IMR-90 (cell line): ENCODE measurements at regions not wholly inside any gene's neighbourhood (a gene's known extent, or its start where the extent isn't known, plus 50 kb on each side); places are given as distances from the start of the nearest gene placed in this dataset.

Experiments
- ATAC-seq: fragments of 200-7000 bp; cut with Tn5 transposase; 2 replicates; pipeline ENCODE4 v1.9.1; 2020; ENCODE audit warnings: low read depth, mild to moderate bottlenecking, moderate library complexity
- BruUV-seq: library from RNA; stranded (reverse); fragments of 400-500 nt; replicated peaks from 2 replicates; lab custom pipeline; 2021; lab: Mats Ljungman, UMichigan
- CTCF ChIA-PET: fragments of 300-600 bp; formaldehyde crosslinking; extraction: SDS; loops from one replicate; lab custom pipeline; 2021; ENCODE audit warnings: antibody characterized with exemption; lab: Yijun Ruan, JAX
- POLR2A ChIA-PET: fragments of 300-600 bp; sonication (Branson Sonifier 250); formaldehyde crosslinking; loops from one replicate; lab custom pipeline; 2022; ENCODE audit warnings: antibody characterized with exemption; ENCODE audit not compliant: unreplicated experiment; lab: Charles Lee
- DNase-seq: peaks from one replicate; pipeline ENCODE4 v3.0.0; 2013
- H2AFZ ChIP-seq: replicated peaks from 2 replicates; pipeline ENCODE3; 2013; ENCODE audit warnings: low read length, mild to moderate bottlenecking; ENCODE audit not compliant: poor library complexity
- H2AK5ac ChIP-seq: 2 replicates; pipeline ENCODE4 v1.6.1; 2013; ENCODE audit warnings: low read depth, low read length, inconsistent platforms
- H2AK9ac ChIP-seq: replicated peaks from 2 replicates; pipeline ENCODE3; 2013; ENCODE audit warnings: mild to moderate bottlenecking, low read depth, low read length, moderate library complexity; ENCODE audit not compliant: poor library complexity
- H2BK120ac ChIP-seq: 2 replicates; pipeline ENCODE4 v1.6.1; 2013; ENCODE audit warnings: low read depth, low read length, inconsistent platforms
- H2BK15ac ChIP-seq: 3 replicates; pipeline ENCODE4 v1.6.1; 2013; ENCODE audit warnings: low read depth, low read length, inconsistent platforms
- H2BK20ac ChIP-seq: 2 replicates; pipeline ENCODE4 v1.6.1; 2013; ENCODE audit warnings: low read depth, mild to moderate bottlenecking, inconsistent platforms, low read length, moderate library complexity
- H2BK5ac ChIP-seq: 2 replicates; pipeline ENCODE4 v1.6.1; 2013; ENCODE audit warnings: mild to moderate bottlenecking, low read depth, low read length, inconsistent platforms; ENCODE audit not compliant: poor library complexity, severe bottlenecking
- H3K14ac ChIP-seq: replicated peaks from 2 replicates; pipeline ENCODE4 v1.6.1; 2013; ENCODE audit warnings: low read depth, low read length, inconsistent platforms
- H3K18ac ChIP-seq: 2 replicates; pipeline ENCODE4 v1.6.1; 2013; ENCODE audit warnings: low read depth, low read length, control low read depth
- H3K23ac ChIP-seq: 2 replicates; pipeline ENCODE4 v1.6.1; 2013; ENCODE audit warnings: low read depth, low read length, inconsistent platforms
- H3K27ac ChIP-seq: 2 replicates; pipeline ENCODE4 v1.5.1; 2013; ENCODE audit warnings: mild to moderate bottlenecking, control low read depth, low read length; ENCODE audit not compliant: insufficient read depth
- H3K27me3 ChIP-seq: 2 replicates; pipeline ENCODE4 v1.6.1; 2013; ENCODE audit warnings: low read length; ENCODE audit not compliant: control insufficient read depth, insufficient read depth
- H3K36me3 ChIP-seq: 2 replicates; pipeline ENCODE4 v1.6.1; 2013; ENCODE audit warnings: low read length, mixed read lengths; ENCODE audit not compliant: control insufficient read depth, insufficient read depth
- H3K4ac ChIP-seq: 2 replicates; pipeline ENCODE4 v1.6.1; 2013; ENCODE audit warnings: low read depth, low read length, inconsistent platforms
- H3K4me1 ChIP-seq: 2 replicates; pipeline ENCODE4 v1.6.1; 2013; ENCODE audit warnings: low read length, mixed read lengths; ENCODE audit not compliant: control insufficient read depth, insufficient read depth
- H3K4me2 ChIP-seq: 2 replicates; pipeline ENCODE4 v1.6.1; 2013; ENCODE audit warnings: low read depth, mild to moderate bottlenecking, control low read depth, low read length, moderate library complexity
- H3K4me3 ChIP-seq: 2 replicates; pipeline ENCODE4 v1.5.1; 2013; ENCODE audit warnings: low read depth, mild to moderate bottlenecking, control low read depth, low read length, moderate library complexity; ENCODE audit not compliant: insufficient read depth
- H3K56ac ChIP-seq: 2 replicates; pipeline ENCODE4 v1.6.1; 2013; ENCODE audit warnings: low read length, inconsistent platforms; ENCODE audit not compliant: insufficient read depth; ENCODE audit errors: extremely low read depth
- H3K79me1 ChIP-seq, 2 experiments: 2 replicates each; pipeline ENCODE4 v1.6.1; 2013; ENCODE audit warnings: low read length in 2 of 2, inconsistent platforms in 1 of 2, low read depth in 1 of 2
- H3K9ac ChIP-seq: 2 replicates; pipeline ENCODE4 v1.6.1; 2013; ENCODE audit warnings: low read depth, low read length, control low read depth
- H3K9me1 ChIP-seq: 2 replicates; pipeline ENCODE4 v1.6.1; 2013; ENCODE audit warnings: low read length, inconsistent platforms; ENCODE audit not compliant: insufficient read depth
- H3K9me3 ChIP-seq: 2 replicates; pipeline ENCODE4 v1.6.1; 2013; ENCODE audit warnings: low read length; ENCODE audit not compliant: control insufficient read depth, insufficient read depth
- H4K20me1 ChIP-seq: 2 replicates; pipeline ENCODE4 v1.6.1; 2013; ENCODE audit warnings: low read length, inconsistent platforms; ENCODE audit not compliant: insufficient read depth
- H4K5ac ChIP-seq: 2 replicates; pipeline ENCODE4 v1.6.1; 2013; ENCODE audit warnings: mild to moderate bottlenecking, low read depth, low read length, control low read depth
- H4K8ac ChIP-seq, 2 experiments: 2 replicates each; pipeline ENCODE4 v1.6.1; 2013; ENCODE audit warnings: low read depth in 2 of 2, low read length in 2 of 2, control low read depth in 1 of 2, inconsistent platforms in 1 of 2
- H4K91ac ChIP-seq: 2 replicates; pipeline ENCODE4 v1.6.1; 2013; ENCODE audit warnings: low read depth, low read length, inconsistent platforms; ENCODE audit not compliant: insufficient read depth
- BHLHE40 ChIP-seq: fragments of 150-350 bp; IDR thresholded peaks from 2 replicates; pipeline ENCODE4 v1.6.1; 2016; ENCODE audit warnings: mild to moderate bottlenecking, low read depth, low read length
- CEBPB ChIP-seq: IDR thresholded peaks from 2 replicates; pipeline ENCODE4 v1.6.1; 2012; ENCODE audit warnings: low read depth, low read length, improper control_type of control experiment
- CHD1 ChIP-seq: IDR thresholded peaks from 2 replicates; pipeline ENCODE4 v1.6.1; 2012; ENCODE audit warnings: low read depth, low read length, improper control_type of control experiment
- CTCF ChIP-seq: conservative IDR thresholded peaks from 2 replicates; pipeline ENCODE4 v1.5.1; 2012; ENCODE audit warnings: mild to moderate bottlenecking, low read depth, low read length, improper control_type of control experiment
- ELK1 ChIP-seq: fragments of 150-350 bp; IDR thresholded peaks from 2 replicates; pipeline ENCODE4 v1.6.1; 2016; ENCODE audit warnings: low read depth, mild to moderate bottlenecking, low read length, moderate library complexity, borderline replicate concordance
- FOS ChIP-seq: fragments of 150-350 bp; IDR thresholded peaks from 2 replicates; pipeline ENCODE4 v1.6.1; 2016; ENCODE audit warnings: low read depth, low read length
- MAFK ChIP-seq: IDR thresholded peaks from 2 replicates; pipeline ENCODE4 v1.6.1; 2012; ENCODE audit warnings: low read depth, low read length, improper control_type of control experiment
- MAZ ChIP-seq: IDR thresholded peaks from 2 replicates; pipeline ENCODE4 v1.6.1; 2012; ENCODE audit warnings: low read depth, mild to moderate bottlenecking, low read length, improper control_type of control experiment, moderate library complexity, borderline replicate concordance
- MXI1 ChIP-seq: IDR thresholded peaks from 2 replicates; pipeline ENCODE4 v1.6.1; 2012; ENCODE audit warnings: low read depth, mild to moderate bottlenecking, low read length, moderate library complexity, borderline replicate concordance
- NFE2L2 ChIP-seq: fragments of 150-350 bp; IDR thresholded peaks from 2 replicates; pipeline ENCODE4 v1.6.1; 2016; ENCODE audit warnings: low read depth, mild to moderate bottlenecking, low read length
- POLR2A ChIP-seq: IDR thresholded peaks from 2 replicates; pipeline ENCODE4 v1.6.1; 2012; ENCODE audit warnings: mild to moderate bottlenecking, low read depth, low read length
- RAD21 ChIP-seq: IDR thresholded peaks from 2 replicates; pipeline ENCODE4 v1.6.1; 2012; ENCODE audit warnings: low read length, improper control_type of control experiment
- RCOR1 ChIP-seq: IDR thresholded peaks from 2 replicates; pipeline ENCODE4 v1.6.1; 2012; ENCODE audit warnings: mild to moderate bottlenecking, low read length, improper control_type of control experiment; ENCODE audit not compliant: insufficient replicate concordance
- RFX5 ChIP-seq: IDR thresholded peaks from 2 replicates; pipeline ENCODE4 v1.8.0; 2012; ENCODE audit warnings: low read depth, mild to moderate bottlenecking, low read length, moderate library complexity
- SMC3 ChIP-seq: fragments of 150-350 bp; IDR thresholded peaks from 2 replicates; pipeline ENCODE4 v1.6.1; 2016; ENCODE audit warnings: low read depth, mild to moderate bottlenecking, antibody characterized with exemption, low read length, moderate library complexity
- USF2 ChIP-seq: fragments of 150-350 bp; IDR thresholded peaks from 2 replicates; pipeline ENCODE4 v1.6.1; 2017; ENCODE audit warnings: mild to moderate bottlenecking, antibody characterized with exemption, low read length, low read depth
- WGBS, 2 experiments: methylation state at CpG; one replicate each; pipeline versions ENCODE4 v1.1.5 to v1.1.7; 2013; ENCODE audit warnings: missing lambda C conversion rate in 2 of 2; ENCODE audit not compliant: insufficient read length in 1 of 2; ENCODE audit errors: extremely low coverage in 2 of 2; 5-methylcytosine and 5-hydroxymethylcytosine counted together
- dilution Hi-C: fragments of 300-500 bp; cut with HindIII; formaldehyde crosslinking; loops from one replicate; pipeline ENCODE4 v1.14.3; 2018; ENCODE audit warnings: low sequenced_read_pairs; ENCODE audit not compliant: unreplicated experiment
- in situ Hi-C: fragments of 300-500 bp; cut with MboI; formaldehyde crosslinking; loops from 3 replicates; pipeline ENCODE4 v1.14.3; 2019; ENCODE audit warnings: low sequenced_read_pairs, inconsistent platforms, mixed read lengths
- intact Hi-C: fragments of 100-400 bp; cut with micrococcal nuclease; formaldehyde crosslinking; loops from 2 replicates; pipeline ENCODE4 v1.10.0; 2022

GRCh38 chr13:44131069-44131614 lies 242.5 kb upstream of the SERP2 start:
- no peak overlapping the region for H3K56ac ChIP-seq
- H3K4me2 ChIP-seq: no peak overlapping the region
- no peak overlapping the region for H4K5ac ChIP-seq
- DNase-seq (no peak), ATAC-seq (no peak)
- peaks cover 18% of the 10 kb centered on the region for H3K4me1 ChIP-seq
- H3K18ac ChIP-seq: no peak overlapping the region
- H3K23ac ChIP-seq: no peak overlapping the region
- intact Hi-C loops (no loop called here), in situ Hi-C loops (no loop called here), dilution Hi-C loops (no loop called here)
- ChIA-PET POLR2A (no interaction called here), CTCF (interaction anchor here (1.3 kb wide), 1 partner anchor 306 kb away, joined by 4 read pairs; no protein-coding TSS in a partner anchor)
- H3K79me1 ChIP-seq: no peaks in the 10 kb centered on the region
- H3K27me3 ChIP-seq: no peaks in the 10 kb centered on the region
- H2BK15ac ChIP-seq: no peak overlapping the region
- H2BK20ac ChIP-seq: no peak overlapping the region; the same call in 1 of the 2 replicates
- peak overlapping the region; percentile 5; the same call in 1 of the 2 replicates for H2BK120ac ChIP-seq
- no peak overlapping the region for H4K91ac ChIP-seq
- peak overlapping the region; percentile 52; the same call in 1 of the 2 replicates for H2AK5ac ChIP-seq
- no peak overlapping the region for H3K4me3 ChIP-seq
- TF ChIP-seq RFX5 (no peak), RCOR1 (no peak), ELK1 (no peak), POLR2A (no peak), RAD21 (no peak), USF2 (no peak), BHLHE40 (no peak), MAFK (no peak), SMC3 (no peak), NFE2L2 (no peak), CTCF (no peak), CHD1 (no peak), MXI1 (no peak), FOS (no peak), MAZ (no peak), CEBPB (no peak)
- H3K36me3 ChIP-seq: no peaks in the 10 kb centered on the region
- no peak overlapping the region for H2AK9ac ChIP-seq
- no peaks in the 10 kb centered on the region for H4K20me1 ChIP-seq
- no CpG with 5 or more reads among the region's 5 CpGs for whole genome bisulfite sequencing, 2 experiments
- H2BK5ac ChIP-seq: no peak overlapping the region
- BruUV-seq: no TSS peak
- H3K14ac ChIP-seq: 0 out of 2 replicates have a peak overlapping the region, but pooled peaks have one; percentile 10
- no peaks in the 10 kb centered on the region for H3K9me3 ChIP-seq
- no peak overlapping the region for H2AFZ ChIP-seq
- H3K4ac ChIP-seq: 0 out of 2 replicates have a peak overlapping the region, but pooled peaks have one; percentile 8
- H3K9me1 ChIP-seq: peaks cover 25% of the 10 kb centered on the region
- no peak overlapping the region for H3K27ac ChIP-seq
- no peak overlapping the region for H4K8ac ChIP-seq
- H3K9ac ChIP-seq: no peak overlapping the region
